ENCODE measurements at regions not wholly inside any gene's neighbourhood (a gene's known extent, or its start where the extent isn't known, plus 50 kb on each side); places are given as distances from the start of the nearest gene placed in this dataset.

DNA sequence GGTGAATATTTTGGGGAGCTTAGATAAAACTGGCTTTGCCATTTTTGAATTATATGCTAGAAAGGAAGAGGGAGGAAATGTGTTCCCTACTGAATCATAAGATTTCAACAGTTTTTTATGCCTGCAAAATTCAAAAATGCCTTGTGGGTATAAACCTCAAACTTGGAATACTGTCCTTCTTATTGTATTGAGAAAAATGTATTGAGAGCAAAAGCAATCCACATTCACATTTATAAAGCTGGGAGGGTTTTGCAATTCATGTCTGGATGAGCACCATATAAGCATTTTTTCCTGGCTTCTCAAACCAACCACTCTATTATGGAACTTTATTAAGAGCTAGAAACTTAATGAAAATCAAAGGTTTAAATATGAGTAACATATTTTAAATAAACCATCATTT lies 289.8 kb downstream of the PCDH7 start:
- Histone ChIP-seq H3K4me3 (ENCODE audit: low read depth, low read length) (no peak overlapping the region), H3K4me1 (no peaks in the 10 kb centered on the region), H3K36me3 (ENCODE audit: control insufficient read depth, insufficient read depth, low read length) (no peaks in the 10 kb centered on the region), H3K27me3 (replicated peaks; ENCODE audit: control insufficient read depth, insufficient read depth, low read length) (no peaks in the 10 kb centered on the region), H3K9me3 (no peaks in the 10 kb centered on the region)
- ChIA-PET POLR2A (no interaction called here), CTCF (no interaction called here)
- TF ChIP-seq, protein P1, sequence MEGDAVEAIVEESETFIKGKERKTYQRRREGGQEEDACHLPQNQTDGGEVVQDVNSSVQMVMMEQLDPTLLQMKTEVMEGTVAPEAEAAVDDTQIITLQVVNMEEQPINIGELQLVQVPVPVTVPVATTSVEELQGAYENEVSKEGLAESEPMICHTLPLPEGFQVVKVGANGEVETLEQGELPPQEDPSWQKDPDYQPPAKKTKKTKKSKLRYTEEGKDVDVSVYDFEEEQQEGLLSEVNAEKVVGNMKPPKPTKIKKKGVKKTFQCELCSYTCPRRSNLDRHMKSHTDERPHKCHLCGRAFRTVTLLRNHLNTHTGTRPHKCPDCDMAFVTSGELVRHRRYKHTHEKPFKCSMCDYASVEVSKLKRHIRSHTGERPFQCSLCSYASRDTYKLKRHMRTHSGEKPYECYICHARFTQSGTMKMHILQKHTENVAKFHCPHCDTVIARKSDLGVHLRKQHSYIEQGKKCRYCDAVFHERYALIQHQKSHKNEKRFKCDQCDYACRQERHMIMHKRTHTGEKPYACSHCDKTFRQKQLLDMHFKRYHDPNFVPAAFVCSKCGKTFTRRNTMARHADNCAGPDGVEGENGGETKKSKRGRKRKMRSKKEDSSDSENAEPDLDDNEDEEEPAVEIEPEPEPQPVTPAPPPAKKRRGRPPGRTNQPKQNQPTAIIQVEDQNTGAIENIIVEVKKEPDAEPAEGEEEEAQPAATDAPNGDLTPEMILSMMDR (IDR thresholded peaks at IDR 0.05; ENCODE audit: insufficient read depth in 1 of 2, low read depth in 1 of 2, low read length in 1 of 2, severe bottlenecking in 1 of 2, unreplicated experiment in 1 of 2): no peak
- Mint-ChIP-seq H3K9me3 (ENCODE audit: unreplicated experiment) (no peaks in the 10 kb centered on the region), H3K27ac (ENCODE audit: unreplicated experiment) (no peak overlapping the region), H3K36me3 (ENCODE audit: insufficient read depth, unreplicated experiment) (no peaks in the 10 kb centered on the region), H3K27me3 (ENCODE audit: insufficient read depth, unreplicated experiment) (no peaks in the 10 kb centered on the region), H3K4me3 (ENCODE audit: unreplicated experiment) (no peak overlapping the region), H3K4me1 (ENCODE audit: low read depth, unreplicated experiment) (no peaks in the 10 kb centered on the region)
- no TSS peak for BruUV-seq (replicated peaks)
- no peak for DNase-seq
- intact Hi-C loops (cut with micrococcal nuclease; ENCODE audit: unreplicated experiment): no loop called here

DNA sequence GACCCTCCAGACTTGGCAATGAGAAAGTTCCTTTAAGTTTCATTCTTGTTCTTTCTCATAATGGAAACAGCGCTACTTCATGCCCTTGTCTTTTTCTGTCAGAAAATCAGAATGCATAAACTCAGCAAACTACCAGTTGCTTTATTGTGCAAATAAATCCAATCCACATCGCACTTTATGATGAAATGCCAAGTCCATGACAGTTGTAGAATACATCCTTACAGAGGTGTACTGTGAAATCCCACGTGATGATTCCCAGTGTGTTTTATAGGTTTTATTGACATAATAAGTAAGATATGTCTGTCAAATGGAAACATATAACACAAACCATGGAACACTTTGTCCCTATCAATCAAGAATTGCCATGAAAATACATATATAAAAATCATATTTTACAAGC lies 295.0 kb downstream of the PCDH7 start:
- H3K27ac Mint-ChIP-seq (ENCODE audit: unreplicated experiment): no peak overlapping the region
- peaks cover 8% of the 10 kb centered on the region for H3K4me1 Mint-ChIP-seq (ENCODE audit: low read depth, unreplicated experiment)
- intact Hi-C loops (cut with micrococcal nuclease; ENCODE audit: unreplicated experiment): no loop called here
- DNase-seq: no peak
- TF ChIP-seq, protein P1 (IDR thresholded peaks at IDR 0.05; ENCODE audit: insufficient read depth in 1 of 2, low read depth in 1 of 2, low read length in 1 of 2, severe bottlenecking in 1 of 2, unreplicated experiment in 1 of 2): no peak
- H3K36me3 ChIP-seq (ENCODE audit: control insufficient read depth, insufficient read depth, low read length): no peaks in the 10 kb centered on the region
- no peaks in the 10 kb centered on the region for H3K36me3 Mint-ChIP-seq (ENCODE audit: insufficient read depth, unreplicated experiment)
- no peaks in the 10 kb centered on the region for H3K27me3 ChIP-seq (replicated peaks; ENCODE audit: control insufficient read depth, insufficient read depth, low read length)
- no peaks in the 10 kb centered on the region for H3K9me3 ChIP-seq
- BruUV-seq (replicated peaks): no TSS peak
- H3K4me3 ChIP-seq (ENCODE audit: low read depth, low read length): no peak overlapping the region
- ChIA-PET CTCF (no interaction called here), POLR2A (no interaction called here)
- peaks cover 3% of the 10 kb centered on the region; the same call in 1 of the 2 replicates for H3K4me1 ChIP-seq
- no peaks in the 10 kb centered on the region for H3K27me3 Mint-ChIP-seq (ENCODE audit: insufficient read depth, unreplicated experiment)
- no peak overlapping the region for H3K4me3 Mint-ChIP-seq (ENCODE audit: unreplicated experiment)
- H3K9me3 Mint-ChIP-seq (ENCODE audit: unreplicated experiment): no peaks in the 10 kb centered on the region

DNA sequence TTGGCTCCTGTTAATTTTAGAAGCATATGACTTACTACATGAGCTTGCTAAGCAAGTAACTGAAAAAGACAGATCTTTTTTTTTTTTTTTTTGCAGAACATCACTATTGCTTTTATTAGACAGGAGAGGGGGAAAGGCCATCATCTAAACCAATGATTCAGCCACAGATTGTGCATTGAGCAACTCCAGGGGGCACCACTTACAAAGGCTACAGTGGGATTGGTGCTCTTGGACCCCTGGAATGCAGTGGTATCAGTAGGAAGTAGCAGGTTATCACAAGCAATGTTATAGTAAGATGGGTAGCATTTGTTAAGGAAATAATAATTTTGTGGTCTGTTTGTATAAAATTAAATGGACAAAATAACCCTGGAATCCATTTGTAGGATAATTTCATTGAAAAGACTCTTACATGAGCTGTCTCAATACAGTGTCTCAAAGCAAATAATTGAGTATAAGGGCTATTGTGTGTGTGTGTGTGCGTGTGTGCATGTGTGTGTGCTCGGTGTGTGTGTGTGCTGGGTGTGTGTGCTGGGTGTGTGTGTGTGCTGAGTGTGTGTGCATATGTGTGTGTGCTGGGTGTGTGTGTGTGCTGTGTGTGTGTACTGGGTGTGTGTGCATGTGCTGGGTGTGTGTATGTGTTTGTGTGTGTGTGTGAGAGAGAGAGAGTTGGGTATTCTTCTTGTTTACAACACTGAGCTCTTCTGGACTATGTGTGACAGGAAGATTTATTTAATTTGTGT lies 296.3 kb downstream of the PCDH7 start:
- H3K27me3 ChIP-seq (replicated peaks; ENCODE audit: control insufficient read depth, insufficient read depth, low read length): no peaks in the 10 kb centered on the region
- intact Hi-C loops (cut with micrococcal nuclease; ENCODE audit: unreplicated experiment): no loop called here
- no peaks in the 10 kb centered on the region for H3K36me3 Mint-ChIP-seq (ENCODE audit: insufficient read depth, unreplicated experiment)
- no peak overlapping the region for H3K4me3 Mint-ChIP-seq (ENCODE audit: unreplicated experiment)
- H3K4me3 ChIP-seq (ENCODE audit: low read depth, low read length): no peak overlapping the region
- H3K4me1 Mint-ChIP-seq (ENCODE audit: low read depth, unreplicated experiment): peaks cover 19% of the 10 kb centered on the region
- no peaks in the 10 kb centered on the region for H3K9me3 ChIP-seq
- peaks cover 8% of the 10 kb centered on the region for H3K4me1 ChIP-seq
- no peak for DNase-seq
- TF ChIP-seq, protein P1 (IDR thresholded peaks at IDR 0.05; ENCODE audit: insufficient read depth in 1 of 2, low read depth in 1 of 2, low read length in 1 of 2, severe bottlenecking in 1 of 2, unreplicated experiment in 1 of 2): no peak
- no peaks in the 10 kb centered on the region for H3K9me3 Mint-ChIP-seq (ENCODE audit: unreplicated experiment)
- BruUV-seq (replicated peaks): no TSS peak
- H3K36me3 ChIP-seq (ENCODE audit: control insufficient read depth, insufficient read depth, low read length): no peaks in the 10 kb centered on the region
- CTCF ChIA-PET: no interaction called here
- H3K27me3 Mint-ChIP-seq (ENCODE audit: insufficient read depth, unreplicated experiment): no peaks in the 10 kb centered on the region
- H3K27ac Mint-ChIP-seq (ENCODE audit: unreplicated experiment): no peak overlapping the region
- POLR2A ChIA-PET: no interaction called here

Data from Caco-2 (cell line).